Panc1 (cell line): ENCODE measurements at regions not wholly inside any gene's neighbourhood (a gene's known extent, or its start where the extent isn't known, plus 50 kb on each side); places are given as distances from the start of the nearest gene placed in this dataset.

Source experiments
- POLR2AphosphoS5 ChIP-seq: IDR thresholded peaks from 2 replicates; pipeline ENCODE4 v1.6.1; 2012; ENCODE audit warnings: mild to moderate bottlenecking, low read depth, low read length, moderate library complexity
- TF ChIP-seq, protein P1 (sequence below): fragments of 450-650 bp; IDR thresholded peaks from 2 replicates; pipeline ENCODE4 v1.5.1; 2017; ENCODE audit warnings: mild to moderate bottlenecking

DNA sequence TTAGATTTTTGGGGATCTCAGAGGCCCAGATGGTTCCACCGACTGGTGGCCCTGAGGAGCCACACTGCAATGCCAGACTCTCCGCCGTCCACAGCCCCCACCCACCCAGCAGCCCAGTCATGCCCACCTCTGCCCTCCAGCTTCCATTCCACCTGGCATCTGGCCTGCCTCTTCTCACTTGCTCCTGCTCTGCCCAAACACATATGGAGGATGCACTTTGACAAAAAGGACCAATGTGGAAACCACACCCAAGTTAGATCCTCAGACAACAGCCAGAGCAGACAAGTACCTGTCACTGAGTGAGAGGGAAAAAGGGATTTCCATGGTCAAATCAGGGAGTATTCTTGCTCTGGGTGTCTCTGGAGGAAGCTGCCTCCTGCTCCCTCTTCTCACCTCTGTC, 120.6 kb upstream of the NXT1 start:
- no peak for TF ChIP-seq POLR2AphosphoS5
- TF ChIP-seq, protein P1, sequence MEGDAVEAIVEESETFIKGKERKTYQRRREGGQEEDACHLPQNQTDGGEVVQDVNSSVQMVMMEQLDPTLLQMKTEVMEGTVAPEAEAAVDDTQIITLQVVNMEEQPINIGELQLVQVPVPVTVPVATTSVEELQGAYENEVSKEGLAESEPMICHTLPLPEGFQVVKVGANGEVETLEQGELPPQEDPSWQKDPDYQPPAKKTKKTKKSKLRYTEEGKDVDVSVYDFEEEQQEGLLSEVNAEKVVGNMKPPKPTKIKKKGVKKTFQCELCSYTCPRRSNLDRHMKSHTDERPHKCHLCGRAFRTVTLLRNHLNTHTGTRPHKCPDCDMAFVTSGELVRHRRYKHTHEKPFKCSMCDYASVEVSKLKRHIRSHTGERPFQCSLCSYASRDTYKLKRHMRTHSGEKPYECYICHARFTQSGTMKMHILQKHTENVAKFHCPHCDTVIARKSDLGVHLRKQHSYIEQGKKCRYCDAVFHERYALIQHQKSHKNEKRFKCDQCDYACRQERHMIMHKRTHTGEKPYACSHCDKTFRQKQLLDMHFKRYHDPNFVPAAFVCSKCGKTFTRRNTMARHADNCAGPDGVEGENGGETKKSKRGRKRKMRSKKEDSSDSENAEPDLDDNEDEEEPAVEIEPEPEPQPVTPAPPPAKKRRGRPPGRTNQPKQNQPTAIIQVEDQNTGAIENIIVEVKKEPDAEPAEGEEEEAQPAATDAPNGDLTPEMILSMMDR, result no peak
